GM18505 (cell line): ENCODE measurements at regions not wholly inside any gene's neighbourhood (a gene's known extent, or its start where the extent isn't known, plus 50 kb on each side); places are given as distances from the start of the nearest gene placed in this dataset.
"Not testable (repeated sequence)": the region's sequence is repeated elsewhere in the genome, so short reads cannot be mapped to it uniquely, and the experiment has no call there.

Source experiments
- ATAC-seq: cut with Tn5 transposase; IDR thresholded peaks from one replicate; pipeline ENCODE4 v1.9.1; 2021; ENCODE audit not compliant: unreplicated experiment
- POLR2A ChIP-seq: IDR thresholded peaks from 4 replicates; pipeline ENCODE4 v1.6.1; 2011; ENCODE audit warnings: borderline replicate concordance; ENCODE audit not compliant: insufficient read depth, insufficient read length; ENCODE audit errors: extremely low read depth

DNA sequence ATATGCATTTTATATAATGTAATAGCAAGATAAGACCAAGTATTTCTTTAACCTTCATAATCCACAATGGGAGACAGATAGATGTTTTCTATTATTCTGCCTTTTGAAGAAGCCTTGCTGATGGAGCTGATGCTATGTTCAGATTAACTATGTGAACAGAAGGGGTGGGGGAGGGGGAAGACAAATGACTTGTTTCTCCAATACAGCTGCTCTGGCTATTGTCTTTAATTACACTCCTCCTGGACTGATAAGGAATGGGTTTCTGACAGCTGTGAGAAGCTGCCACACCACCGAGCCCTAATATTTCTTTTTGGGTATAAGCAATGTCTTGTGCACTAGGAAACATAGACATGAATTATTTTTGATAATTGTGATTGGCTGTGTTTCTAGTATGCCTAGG lies 62.0 kb downstream of the CAVIN4 start:
- no peak for ATAC-seq
- TF ChIP-seq POLR2A = no peak

- TF ChIP-seq POLR2A = no peak
- ATAC-seq = no peak
Measured at GRCh38 chr9:100640447-100641050, 62.7 kb downstream of the CAVIN4 start.

DNA sequence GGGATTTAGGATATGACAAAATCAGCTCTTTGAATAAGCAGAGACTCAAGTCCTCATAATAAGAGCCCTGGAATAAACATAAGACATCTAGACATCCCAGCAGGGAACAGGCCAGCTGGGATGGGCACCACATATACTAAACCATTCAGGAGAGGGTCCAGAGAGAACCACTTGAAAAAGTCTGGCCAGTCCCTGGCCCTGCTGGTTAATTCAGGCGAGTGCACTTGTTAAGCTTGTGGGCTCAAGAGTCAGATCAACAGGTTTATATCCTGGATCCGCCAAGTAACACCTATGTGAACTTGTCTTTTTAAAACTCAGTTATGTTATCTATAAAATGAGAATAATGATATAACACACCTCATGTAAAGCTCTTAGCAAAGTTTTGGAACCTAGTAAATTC lies 63.3 kb downstream of the CAVIN4 start:
- no peak for ATAC-seq
- no peak for TF ChIP-seq POLR2A

- TF ChIP-seq POLR2A = no peak
Measured at GRCh38 chr9:100652850-100653249, 75.0 kb downstream of the CAVIN4 start.

DNA sequence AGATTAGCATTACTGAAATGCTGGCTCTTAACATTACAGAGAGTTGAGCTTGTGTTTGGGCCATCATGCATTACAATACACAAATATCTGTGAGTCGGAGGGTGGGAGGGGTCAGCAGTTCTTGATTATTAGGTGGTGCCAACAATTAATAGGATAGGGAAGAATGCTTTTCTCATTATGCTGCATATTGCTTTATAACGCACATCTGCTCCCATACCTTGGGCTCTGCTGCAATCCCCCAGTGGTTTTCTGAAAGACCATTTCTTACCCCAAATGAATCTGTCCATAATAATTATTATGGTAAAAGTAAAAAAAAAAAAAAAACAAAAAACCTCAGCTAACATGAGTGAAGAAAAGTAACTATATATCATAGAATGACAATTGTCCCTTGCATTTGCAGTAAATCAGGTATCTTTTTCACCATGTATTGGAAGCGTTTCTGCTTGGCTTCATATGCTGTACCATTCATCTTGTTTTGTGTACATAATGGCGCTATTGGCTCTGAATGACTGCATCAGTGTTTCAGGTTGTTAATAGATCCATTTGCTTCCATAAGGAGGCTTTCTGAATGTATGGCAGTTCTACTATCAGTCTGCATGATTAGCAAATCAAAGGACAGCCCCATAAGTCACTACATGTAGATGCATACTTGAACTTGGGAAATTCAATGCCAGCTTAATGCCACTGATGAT lies 75.9 kb downstream of the CAVIN4 start:
- no peak for ATAC-seq

More at GRCh38 chr9:100652850-100653249, 75.0 kb downstream of the CAVIN4 start:
- ATAC-seq = no peak

GRCh38 chr9:100656851-100657250 lies 79.0 kb downstream of the CAVIN4 start:
- not testable (repeated sequence) for ATAC-seq

More for the DNA sequence above, 75.9 kb downstream of the CAVIN4 start:
- TF ChIP-seq POLR2A = no peak

DNA sequence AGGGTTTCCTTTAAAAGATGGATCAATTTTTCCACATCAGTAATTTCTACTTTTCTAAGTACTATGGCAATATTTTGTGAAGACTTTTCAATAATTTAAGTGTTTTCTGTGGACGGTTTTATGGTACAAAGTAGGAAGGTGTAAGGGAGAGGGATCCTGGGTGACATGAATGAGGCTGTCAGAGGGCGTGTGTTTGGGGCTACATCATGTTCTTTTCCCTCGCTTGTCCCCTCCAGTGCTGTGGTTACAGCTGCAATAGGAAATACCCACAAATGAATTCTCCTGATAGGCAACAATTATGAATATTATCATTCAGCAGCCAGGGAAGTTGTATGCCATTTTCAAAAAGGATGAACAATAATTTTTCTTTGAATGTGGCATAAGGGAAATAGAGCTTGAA lies 83.8 kb downstream of the CAVIN4 start:
- TF ChIP-seq POLR2A = no peak
- ATAC-seq = no peak

- no peak for TF ChIP-seq POLR2A
- no peak for ATAC-seq
Measured at GRCh38 chr9:100662122-100662521, 84.2 kb downstream of the CAVIN4 start.

DNA sequence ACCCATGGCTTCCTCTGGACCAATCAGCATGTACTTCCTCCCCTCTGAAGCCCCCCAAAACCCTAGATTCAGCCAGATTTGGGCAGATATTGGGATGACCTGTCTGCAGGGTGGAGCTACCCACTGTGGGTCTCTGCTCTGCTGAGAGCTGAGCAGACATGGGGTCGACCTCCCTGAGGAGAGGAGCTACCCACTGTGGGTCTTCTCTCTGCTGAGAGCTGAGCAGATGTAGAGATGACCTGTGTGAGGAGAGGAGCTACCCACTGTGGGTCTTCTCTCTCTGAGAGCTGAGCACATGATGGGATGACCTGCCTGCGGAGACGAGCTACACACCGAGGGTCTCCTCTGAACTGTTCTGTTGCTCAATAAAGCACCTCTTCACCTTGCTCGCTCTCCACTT lies 89.6 kb downstream of the CAVIN4 start:
- no peak for TF ChIP-seq POLR2A
- ATAC-seq = no peak

DNA sequence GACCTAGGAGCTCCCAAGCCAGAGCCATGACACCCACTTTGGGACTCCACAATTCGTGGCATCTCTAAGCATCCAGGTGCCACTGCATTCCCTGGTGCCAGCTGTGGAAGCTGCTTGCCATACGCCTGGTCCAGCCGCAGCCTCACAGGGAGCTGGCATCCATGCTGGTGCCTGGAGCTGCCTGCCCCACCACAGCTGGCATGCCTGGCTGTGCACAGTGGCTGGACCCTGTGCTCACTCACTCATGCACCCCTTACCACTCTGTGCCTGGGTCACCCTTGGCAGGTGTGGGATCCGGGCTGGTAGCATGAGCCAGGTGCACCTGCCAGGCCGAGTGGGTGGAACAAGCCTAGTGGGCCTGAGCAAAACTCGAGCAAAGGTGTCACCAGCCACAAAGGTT lies 90.1 kb downstream of the CAVIN4 start:
- ATAC-seq = no peak

DNA sequence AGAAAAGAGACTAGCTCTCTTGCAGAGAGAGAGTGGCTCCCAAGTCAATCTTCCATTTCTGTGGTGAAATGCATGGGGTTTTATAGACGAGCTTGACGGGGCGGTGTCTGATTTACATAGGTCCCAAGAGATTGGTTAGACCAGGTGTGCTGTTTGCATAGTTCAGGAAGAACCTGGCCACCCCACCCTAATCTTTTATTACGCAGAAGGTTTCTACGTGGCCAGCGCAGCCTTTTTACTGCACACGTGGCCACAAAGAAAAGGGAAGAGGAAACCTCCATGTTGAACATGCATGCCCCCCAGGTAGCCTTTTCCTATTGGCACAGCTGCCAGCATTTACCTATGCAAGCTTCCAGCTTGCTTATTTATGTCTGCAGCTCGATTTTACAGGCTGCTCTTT lies 92.1 kb downstream of the CAVIN4 start:
- no peak for ATAC-seq
- no peak for TF ChIP-seq POLR2A

More for the DNA sequence above, 90.1 kb downstream of the CAVIN4 start:
- no peak for TF ChIP-seq POLR2A

GRCh38 chr9:100670719-100671118 lies 92.8 kb downstream of the CAVIN4 start:
- TF ChIP-seq POLR2A = no peak
- ATAC-seq = peak; percentile 97

DNA sequence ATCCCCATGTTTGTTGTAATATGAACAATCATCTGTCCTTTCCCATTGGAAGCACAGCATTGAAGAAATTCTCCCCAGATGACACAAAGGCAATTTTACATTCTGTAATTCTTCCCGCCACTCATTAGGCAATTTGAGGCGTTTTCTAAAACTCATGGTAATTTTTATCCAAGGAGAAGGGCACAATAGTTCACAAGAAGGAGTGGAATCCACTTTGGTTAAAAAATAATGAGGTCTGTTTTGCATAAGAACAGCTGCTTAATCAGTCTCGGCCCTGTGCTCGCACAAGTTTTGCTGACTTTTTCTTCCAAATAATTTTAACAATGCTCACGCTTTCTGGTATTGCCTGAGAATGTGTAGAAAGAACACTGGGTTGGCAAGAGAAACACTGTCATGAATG lies 94.0 kb downstream of the CAVIN4 start:
- ATAC-seq = no peak
- TF ChIP-seq POLR2A = no peak

- no peak for ATAC-seq
- no peak for TF ChIP-seq POLR2A
Measured at GRCh38 chr9:100673249-100673648, 95.4 kb downstream of the CAVIN4 start.
